Erythroblast (primary cell): ENCODE measurements at regions not wholly inside any gene's neighbourhood (a gene's known extent, or its start where the extent isn't known, plus 50 kb on each side); places are given as distances from the start of the nearest gene placed in this dataset.

Experiments used
- GATA1 ChIP-seq: IDR thresholded peaks from 2 replicates; pipeline ENCODE4 v1.6.1; 2011; ENCODE audit warnings: low read depth, mild to moderate bottlenecking, control low read depth, low read length, moderate library complexity
- POLR2A ChIP-seq: IDR thresholded peaks from 2 replicates; pipeline ENCODE4 v1.6.1; 2011; ENCODE audit warnings: mild to moderate bottlenecking, low read length

DNA sequence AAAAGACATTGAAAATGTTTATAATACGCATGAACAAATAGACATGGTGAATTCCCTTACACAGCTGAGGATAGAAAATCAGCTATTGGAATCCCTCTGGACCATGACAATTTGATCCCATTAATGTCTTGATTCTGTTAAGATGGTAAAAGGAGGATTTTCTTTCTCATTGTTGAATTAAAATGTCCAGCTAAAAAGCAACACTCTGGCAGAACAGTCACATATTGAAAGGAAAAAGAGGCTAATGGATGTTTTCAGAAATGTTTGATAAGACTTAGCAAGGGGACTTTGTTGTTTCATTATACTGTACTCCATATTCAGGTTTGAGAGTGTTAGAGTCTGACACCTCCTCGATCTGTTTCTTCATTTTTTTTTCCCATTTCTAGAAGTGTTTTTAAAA, 296.0 kb downstream of the OLFM4 start:
- TF ChIP-seq POLR2A (no peak), GATA1 (no peak)
